GM23248 (cell line): ENCODE measurements at regions not wholly inside any gene's neighbourhood (a gene's known extent, or its start where the extent isn't known, plus 50 kb on each side); places are given as distances from the start of the nearest gene placed in this dataset.
A peak's percentile ranks its signal among the peaks of the same experiment; 100 is the strongest.

Experiments used
- DNase-seq: peaks from one replicate; pipeline ENCODE4 v3.0.0-alpha.2; 2015
- H2AFZ ChIP-seq: fragments of 200-600 bp; sonication (generic); 2 replicates; pipeline ENCODE4 v1.6.1; 2016; ENCODE audit warnings: antibody characterized with exemption
- H3F3A ChIP-seq: fragments of 200-600 bp; sonication (generic); 2 replicates; pipeline ENCODE4 v1.6.1; 2016; ENCODE audit warnings: mild to moderate bottlenecking, antibody characterized with exemption, mixed run types; ENCODE audit not compliant: insufficient read depth
- H3K27ac ChIP-seq: fragments of 200-600 bp; sonication (generic); 2 replicates; pipeline ENCODE4 v1.5.1; 2016; ENCODE audit warnings: mild to moderate bottlenecking
- H3K27me3 ChIP-seq: fragments of 200-600 bp; sonication (generic); replicated peaks from 2 replicates; pipeline ENCODE4 v1.6.1; 2016; ENCODE audit warnings: mild to moderate bottlenecking; ENCODE audit not compliant: insufficient read depth
- H3K36me3 ChIP-seq: fragments of 200-600 bp; sonication (generic); 2 replicates; pipeline ENCODE4 v1.6.1; 2016; ENCODE audit warnings: low read depth, mild to moderate bottlenecking
- H3K4me1 ChIP-seq: fragments of 200-600 bp; sonication (generic); 2 replicates; pipeline ENCODE4 v1.6.1; 2016; ENCODE audit warnings: mild to moderate bottlenecking; ENCODE audit not compliant: insufficient read depth
- H3K4me2 ChIP-seq: fragments of 200-600 bp; sonication (generic); one replicate; pipeline ENCODE4 v1.6.1; 2016; ENCODE audit warnings: mild to moderate bottlenecking; ENCODE audit not compliant: unreplicated experiment
- H3K4me3 ChIP-seq: fragments of 200-600 bp; sonication (generic); 2 replicates; pipeline ENCODE4 v1.5.1; 2016; ENCODE audit warnings: mild to moderate bottlenecking
- H3K79me2 ChIP-seq: fragments of 200-600 bp; sonication (generic); 2 replicates; pipeline ENCODE4 v1.6.1; 2016; ENCODE audit warnings: mild to moderate bottlenecking; ENCODE audit not compliant: insufficient read depth
- H3K9ac ChIP-seq: fragments of 200-600 bp; sonication (generic); 2 replicates; pipeline ENCODE4 v1.6.1; 2016; ENCODE audit warnings: mild to moderate bottlenecking
- H3K9me2 ChIP-seq: fragments of 200-600 bp; sonication (generic); 2 replicates; pipeline ENCODE4 v1.6.1; 2016; ENCODE audit warnings: mixed run types, mild to moderate bottlenecking, moderate library complexity; ENCODE audit not compliant: insufficient read depth
- H3K9me3 ChIP-seq: fragments of 200-600 bp; sonication (generic); one replicate; pipeline ENCODE4 v1.6.1; 2017; ENCODE audit warnings: low read depth
- H4K20me1 ChIP-seq: fragments of 200-600 bp; sonication (generic); 2 replicates; pipeline ENCODE4 v1.6.0; 2016; ENCODE audit not compliant: insufficient read depth
- EZH2 ChIP-seq: fragments of 200-600 bp; sonication (generic); IDR thresholded peaks from 2 replicates; pipeline ENCODE4 v1.6.1; 2018; ENCODE audit warnings: antibody characterized with exemption, mild to moderate bottlenecking; ENCODE audit not compliant: insufficient read depth, poor library complexity, severe bottlenecking
- EZH2phosphoT487 ChIP-seq: fragments of 200-600 bp; sonication (generic); IDR thresholded peaks from 2 replicates; pipeline ENCODE4 v1.6.1; 2018; ENCODE audit warnings: antibody characterized with exemption, moderate library complexity, mild to moderate bottlenecking, low read depth; ENCODE audit not compliant: insufficient read depth
- WGBS, 2 experiments: methylation state at CpG; one replicate each; pipeline ENCODE4 v1.1.6; 2015 to 2017; ENCODE audit warnings: low lambda C conversion rate in 2 of 2, low coverage in 1 of 2; ENCODE audit errors: missing lambda C conversion rate in 2 of 2; 5-methylcytosine and 5-hydroxymethylcytosine counted together
- in situ Hi-C: fragments of 300-500 bp; cut with MboI; formaldehyde crosslinking; loops from 2 replicates; pipeline ENCODE4 v1.15.0; 2020

DNA sequence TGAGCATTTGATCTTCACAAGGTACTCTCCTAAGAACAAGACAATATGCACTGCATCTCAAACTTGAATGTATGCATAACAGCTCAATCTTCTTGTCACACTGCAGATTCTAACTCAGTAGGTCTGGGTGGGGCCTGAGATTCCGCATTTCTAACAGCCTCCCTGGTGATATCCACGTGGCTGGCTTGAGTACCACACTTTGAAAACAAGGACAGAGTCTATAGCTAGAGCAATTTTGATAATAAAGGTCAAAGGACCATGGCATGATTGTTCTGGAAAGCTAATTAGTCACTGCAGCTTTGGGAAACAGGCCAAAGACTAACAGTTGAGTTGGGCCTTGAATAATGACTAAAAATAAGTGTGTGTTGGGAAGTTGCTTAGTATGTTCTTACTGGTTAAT is 213.3 kb downstream of the GBA3 start:
- Histone ChIP-seq H2AFZ (no peak overlapping the region), H4K20me1 (no peaks in the 10 kb centered on the region), H3K9me2 (no peaks in the 10 kb centered on the region), H3K4me2 (no peak overlapping the region), H3F3A (no peaks in the 10 kb centered on the region), H3K4me3 (no peak overlapping the region), H3K4me1 (no peaks in the 10 kb centered on the region), H3K27me3 (no peaks in the 10 kb centered on the region), H3K79me2 (no peaks in the 10 kb centered on the region), H3K36me3 (no peaks in the 10 kb centered on the region), H3K27ac (no peak overlapping the region), H3K9ac (no peak overlapping the region), H3K9me3 (no peaks in the 10 kb centered on the region)
- no peak for DNase-seq
- in situ Hi-C loops: no loop called here
- WGBS, 2 experiments: 10 to 11% methylated on average over 2 of the region's 2 CpGs
- TF ChIP-seq EZH2phosphoT487 (no peak), EZH2 (no peak)

DNA sequence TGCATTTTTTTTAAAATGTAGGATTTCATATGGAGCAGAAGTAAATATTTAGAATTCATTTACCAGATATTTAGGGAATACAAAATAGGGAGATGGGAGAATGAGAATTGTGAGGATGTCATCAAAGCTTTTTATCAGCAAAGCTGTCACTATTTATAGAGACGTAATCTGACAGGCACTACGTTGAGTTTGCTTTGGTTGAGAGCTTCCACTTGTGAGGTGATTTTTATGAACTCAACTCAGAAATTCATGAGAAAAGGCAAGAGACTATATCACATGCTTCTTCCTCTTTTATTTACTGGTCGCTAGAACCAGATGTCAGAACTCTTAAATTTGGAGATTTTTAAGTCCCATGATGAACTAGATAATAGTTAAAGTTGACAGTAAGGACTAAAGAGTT is 211.2 kb downstream of the GBA3 start:
- Histone ChIP-seq H3K9me2 (no peaks in the 10 kb centered on the region), H3K4me2 (no peak overlapping the region)
- 48 to 54% methylated on average over 3 of the region's 3 CpGs for WGBS, 2 experiments

GRCh38 chr4:22901631-22902030 is 208.9 kb downstream of the GBA3 start:
- no peaks in the 10 kb centered on the region for H3F3A ChIP-seq
- H3K9me2 ChIP-seq: no peaks in the 10 kb centered on the region
- H3K36me3 ChIP-seq: no peaks in the 10 kb centered on the region
- DNase-seq: no peak
- H2AFZ ChIP-seq: no peak overlapping the region
- TF ChIP-seq EZH2phosphoT487 (no peak), EZH2 (no peak)
- no peak overlapping the region for H3K4me2 ChIP-seq
- H4K20me1 ChIP-seq: no peaks in the 10 kb centered on the region
- WGBS, 2 experiments: 14 to 32% methylated on average over 1 of the region's 1 CpG
- H3K79me2 ChIP-seq: no peaks in the 10 kb centered on the region
- no peaks in the 10 kb centered on the region for H3K9me3 ChIP-seq
- H3K27ac ChIP-seq: no peak overlapping the region
- H3K4me3 ChIP-seq: no peak overlapping the region
- H3K9ac ChIP-seq: no peak overlapping the region
- in situ Hi-C loops: no loop called here
- no peaks in the 10 kb centered on the region for H3K4me1 ChIP-seq
- no peaks in the 10 kb centered on the region for H3K27me3 ChIP-seq

More for the DNA sequence above, 211.2 kb downstream of the GBA3 start:
- DNase-seq: no peak
- Histone ChIP-seq H3K27me3 (no peaks in the 10 kb centered on the region), H3K9ac (no peak overlapping the region), H3K9me3 (no peaks in the 10 kb centered on the region), H3K4me1 (no peaks in the 10 kb centered on the region), H3K27ac (no peak overlapping the region), H2AFZ (no peak overlapping the region), H3K36me3 (no peaks in the 10 kb centered on the region), H3K4me3 (no peak overlapping the region), H3F3A (no peaks in the 10 kb centered on the region), H4K20me1 (no peaks in the 10 kb centered on the region), H3K79me2 (no peaks in the 10 kb centered on the region)
- TF ChIP-seq EZH2phosphoT487: no peak
- no peak for TF ChIP-seq EZH2
- in situ Hi-C loops: no loop called here

DNA sequence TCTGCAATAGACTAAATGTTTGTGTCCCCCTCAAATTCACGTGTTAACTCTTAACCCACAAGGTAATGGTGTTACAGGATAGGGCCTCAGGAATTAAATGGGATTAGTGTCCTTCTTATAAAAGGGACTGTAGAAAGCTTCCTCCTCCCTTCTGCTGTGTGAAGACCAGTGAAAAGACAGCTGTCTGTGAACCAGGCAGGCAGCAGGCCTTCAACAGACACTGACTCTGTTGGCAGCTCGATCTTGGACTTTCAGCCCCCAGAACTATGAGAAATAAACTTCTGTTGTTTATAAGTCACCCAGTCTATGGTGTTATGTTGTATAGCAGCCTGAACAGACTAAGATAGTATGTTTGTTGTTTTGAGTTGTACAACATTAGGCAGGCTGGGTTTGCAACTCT is 208.1 kb downstream of the GBA3 start:
- in situ Hi-C loops: no loop called here
- no peaks in the 10 kb centered on the region for H3K4me1 ChIP-seq
- no peaks in the 10 kb centered on the region for H3K9me3 ChIP-seq
- no peak overlapping the region for H3K4me2 ChIP-seq
- no peak overlapping the region for H3K4me3 ChIP-seq
- 28 to 35% methylated on average over 2 of the region's 2 CpGs for WGBS, 2 experiments
- H3K79me2 ChIP-seq: no peaks in the 10 kb centered on the region
- H3K36me3 ChIP-seq: no peaks in the 10 kb centered on the region
- no peaks in the 10 kb centered on the region for H3K9me2 ChIP-seq
- TF ChIP-seq EZH2 (no peak), EZH2phosphoT487 (no peak)
- H3K9ac ChIP-seq: no peak overlapping the region
- no peaks in the 10 kb centered on the region for H3K27me3 ChIP-seq
- DNase-seq: no peak
- H4K20me1 ChIP-seq: no peaks in the 10 kb centered on the region
- no peak overlapping the region for H2AFZ ChIP-seq
- no peaks in the 10 kb centered on the region for H3F3A ChIP-seq
- H3K27ac ChIP-seq: no peak overlapping the region

DNA sequence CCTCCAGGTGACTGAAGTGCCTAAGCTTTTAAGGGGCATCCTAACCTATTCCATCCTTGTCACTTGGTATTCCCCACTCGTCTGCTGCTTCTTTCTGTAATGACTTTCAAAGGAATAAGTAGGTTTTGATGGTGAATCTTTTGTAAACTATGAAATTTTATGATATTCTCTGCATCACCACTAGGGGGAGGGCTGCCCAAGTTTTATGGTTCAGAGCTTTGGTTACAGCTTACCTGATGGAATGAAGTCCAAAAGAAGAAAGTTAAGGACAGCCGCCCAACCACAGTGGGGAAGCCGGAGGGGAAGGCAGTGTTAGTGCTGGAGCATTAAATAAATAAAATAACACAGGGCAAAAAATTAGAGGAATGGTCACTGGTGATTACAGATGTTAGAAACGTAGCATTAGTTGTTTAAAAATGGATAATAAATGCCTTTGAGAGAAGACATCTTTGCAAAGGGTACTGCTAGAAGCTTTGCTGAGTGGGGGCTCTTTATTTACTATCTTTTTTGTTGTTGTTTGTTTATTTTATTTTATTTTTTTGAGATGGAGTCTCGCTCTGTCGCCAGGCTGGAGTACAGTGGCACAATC is 204.9 kb downstream of the GBA3 start:
- no peak for TF ChIP-seq EZH2
- no peak for TF ChIP-seq EZH2phosphoT487
- H2AFZ ChIP-seq: no peak overlapping the region
- no peak overlapping the region for H3K4me2 ChIP-seq
- no peaks in the 10 kb centered on the region for H4K20me1 ChIP-seq
- peak; percentile 29 for DNase-seq
- no peaks in the 10 kb centered on the region for H3K9me3 ChIP-seq
- no peaks in the 10 kb centered on the region for H3K36me3 ChIP-seq
- H3F3A ChIP-seq: no peaks in the 10 kb centered on the region
- no peak overlapping the region for H3K27ac ChIP-seq
- H3K27me3 ChIP-seq: no peaks in the 10 kb centered on the region
- H3K79me2 ChIP-seq: no peaks in the 10 kb centered on the region
- H3K9ac ChIP-seq: no peak overlapping the region
- 38 to 43% methylated on average over 6 of the region's 6 CpGs for WGBS, 2 experiments
- in situ Hi-C loops: no loop called here
- no peaks in the 10 kb centered on the region for H3K4me1 ChIP-seq
- H3K4me3 ChIP-seq: no peak overlapping the region
- H3K9me2 ChIP-seq: no peaks in the 10 kb centered on the region
